ENCODE measurements at regions not wholly inside any gene's neighbourhood (a gene's known extent, or its start where the extent isn't known, plus 50 kb on each side); places are given as distances from the start of the nearest gene placed in this dataset.

DNA sequence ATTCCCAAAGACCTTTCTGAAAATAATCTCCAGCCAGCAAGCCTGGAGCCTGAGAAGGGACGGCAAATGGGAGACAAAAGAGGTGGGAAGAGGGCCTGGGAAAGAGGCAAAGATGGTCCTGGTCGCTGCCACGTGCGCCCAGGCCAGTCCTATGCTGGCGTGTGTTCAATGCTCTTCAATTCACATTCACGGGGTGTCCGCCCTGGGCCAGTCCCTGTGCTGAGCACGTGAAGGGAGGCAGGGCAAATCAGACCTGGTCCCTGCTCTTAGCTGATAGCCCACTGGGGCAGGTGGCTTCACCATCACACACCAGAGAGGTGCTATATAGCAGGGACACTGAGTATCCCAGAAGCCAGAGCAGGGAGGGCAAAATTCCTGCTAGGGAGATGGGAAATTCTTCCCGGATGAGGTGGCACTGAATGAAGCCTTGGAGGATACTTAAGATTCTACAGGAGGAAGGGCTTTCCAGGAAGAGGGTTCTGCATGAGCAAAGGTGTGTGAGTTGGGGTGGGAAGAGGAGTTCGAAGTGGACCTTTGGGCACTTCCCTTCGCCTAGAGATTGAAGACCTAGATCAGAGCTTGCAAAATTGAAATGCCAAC lies 148.2 kb downstream of the CHST1 start:
- TF ChIP-seq, protein P1, sequence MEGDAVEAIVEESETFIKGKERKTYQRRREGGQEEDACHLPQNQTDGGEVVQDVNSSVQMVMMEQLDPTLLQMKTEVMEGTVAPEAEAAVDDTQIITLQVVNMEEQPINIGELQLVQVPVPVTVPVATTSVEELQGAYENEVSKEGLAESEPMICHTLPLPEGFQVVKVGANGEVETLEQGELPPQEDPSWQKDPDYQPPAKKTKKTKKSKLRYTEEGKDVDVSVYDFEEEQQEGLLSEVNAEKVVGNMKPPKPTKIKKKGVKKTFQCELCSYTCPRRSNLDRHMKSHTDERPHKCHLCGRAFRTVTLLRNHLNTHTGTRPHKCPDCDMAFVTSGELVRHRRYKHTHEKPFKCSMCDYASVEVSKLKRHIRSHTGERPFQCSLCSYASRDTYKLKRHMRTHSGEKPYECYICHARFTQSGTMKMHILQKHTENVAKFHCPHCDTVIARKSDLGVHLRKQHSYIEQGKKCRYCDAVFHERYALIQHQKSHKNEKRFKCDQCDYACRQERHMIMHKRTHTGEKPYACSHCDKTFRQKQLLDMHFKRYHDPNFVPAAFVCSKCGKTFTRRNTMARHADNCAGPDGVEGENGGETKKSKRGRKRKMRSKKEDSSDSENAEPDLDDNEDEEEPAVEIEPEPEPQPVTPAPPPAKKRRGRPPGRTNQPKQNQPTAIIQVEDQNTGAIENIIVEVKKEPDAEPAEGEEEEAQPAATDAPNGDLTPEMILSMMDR (IDR thresholded peaks at IDR 0.05), result no peak
- TF ChIP-seq EP300 (IDR thresholded peaks at IDR 0.05) (no peak), POLR2AphosphoS5 (IDR thresholded peaks at IDR 0.05) (no peak), POLR2A (IDR thresholded peaks at IDR 0.05) (no peak)
- intact Hi-C loops (cut with DNase I; ENCODE audit: low total_unique reads), result no loop called here
- H3K27me3 ChIP-seq, result peaks cover 0 to 4% (median 0%) of the 10 kb centered on the region in 3 donors
- no peaks in the 10 kb centered on the region for H3K36me3 ChIP-seq
- no peaks in the 10 kb centered on the region for H3K4me1 ChIP-seq
- 84 to 94% (median 89%) methylated on average over 11 of the region's 11 CpGs for WGBS, 5 donors
- DNase-seq, result no peak
- no peak overlapping the region for H3K4me3 ChIP-seq
- H3K9me3 ChIP-seq, result peaks cover 0 to 2% (median under 1%) of the 10 kb centered on the region in 4 donors
- no peak overlapping the region for H3K27ac ChIP-seq

GRCh38 chr11:45513821-45514340 lies 151.5 kb downstream of the CHST1 start:
- no peak for DNase-seq
- 76 to 83% (median 82%) methylated on average over 8 of the region's 8 CpGs for WGBS, 5 donors
- no peaks in the 10 kb centered on the region for H3K4me1 ChIP-seq
- H3K36me3 ChIP-seq, result no peaks in the 10 kb centered on the region
- TF ChIP-seq EP300 (IDR thresholded peaks at IDR 0.05), result no peak
- no peak for TF ChIP-seq POLR2AphosphoS5 (IDR thresholded peaks at IDR 0.05)
- no peak for TF ChIP-seq POLR2A (IDR thresholded peaks at IDR 0.05)
- TF ChIP-seq, protein P1 (IDR thresholded peaks at IDR 0.05), result no peak
- no peak overlapping the region for H3K4me3 ChIP-seq
- H3K27me3 ChIP-seq, result peaks cover 0 to 5% (median 0%) of the 10 kb centered on the region in 3 donors
- intact Hi-C loops (cut with DNase I; ENCODE audit: low total_unique reads), result no loop called here
- no peak overlapping the region for H3K27ac ChIP-seq
- H3K9me3 ChIP-seq, result no peaks in the 10 kb centered on the region

- no peak overlapping the region for H3K4me3 ChIP-seq
- 47 to 62% (median 52%) methylated on average over 3 of the region's 3 CpGs for WGBS, 5 donors
Measured at GRCh38 chr11:45512471-45513148, 152.8 kb downstream of the CHST1 start.

GRCh38 chr11:45511566-45511965 lies 153.9 kb downstream of the CHST1 start:
- Histone ChIP-seq H3K4me1 (no peaks in the 10 kb centered on the region), H3K36me3 (no peaks in the 10 kb centered on the region), H3K4me3 (no peak overlapping the region), H3K9me3 (no peaks in the 10 kb centered on the region), H3K27ac (no peak overlapping the region), H3K27me3 (peaks cover 0 to 14% (median 0%) of the 10 kb centered on the region in 3 donors)
- TF ChIP-seq POLR2AphosphoS5 (IDR thresholded peaks at IDR 0.05) (no peak), EP300 (IDR thresholded peaks at IDR 0.05) (no peak), POLR2A (IDR thresholded peaks at IDR 0.05) (no peak)
- TF ChIP-seq, protein P1 (IDR thresholded peaks at IDR 0.05), result no peak
- no peak for DNase-seq
- intact Hi-C loops (cut with DNase I; ENCODE audit: low total_unique reads), result no loop called here
- WGBS, 5 donors, result 68 to 77% (median 76%) methylated on average over 8 to 9 of the region's 9 CpGs

More at GRCh38 chr11:45512471-45513148, 152.8 kb downstream of the CHST1 start:
- Histone ChIP-seq H3K4me1 (no peaks in the 10 kb centered on the region), H3K27ac (no peak overlapping the region), H3K36me3 (no peaks in the 10 kb centered on the region), H3K27me3 (peaks cover 0 to 14% (median 0%) of the 10 kb centered on the region in 3 donors), H3K9me3 (no peaks in the 10 kb centered on the region)
- TF ChIP-seq, protein P1 (IDR thresholded peaks at IDR 0.05), result no peak
- TF ChIP-seq POLR2A (IDR thresholded peaks at IDR 0.05) (no peak), EP300 (IDR thresholded peaks at IDR 0.05) (no peak), POLR2AphosphoS5 (IDR thresholded peaks at IDR 0.05) (no peak)
- no peak for DNase-seq
- intact Hi-C loops (cut with DNase I; ENCODE audit: low total_unique reads), result no loop called here

All from stomach (tissue), 8 donors.